Testis (tissue), 2 donors: ENCODE measurements at regions not wholly inside any gene's neighbourhood (a gene's known extent, or its start where the extent isn't known, plus 50 kb on each side); places are given as distances from the start of the nearest gene placed in this dataset.

Experiments used
- CTCF ChIP-seq, 3 experiments: fragments of 450-650 bp in 2 of 3; fragments of 200-600 bp in 1 of 3; sonication (generic) in 1 of 3; IDR thresholded peaks; one replicate each; pipeline ENCODE4 v1.5.1; 2016 to 2019; ENCODE audit warnings: antibody characterized with exemption in 3 of 3, mild to moderate bottlenecking in 2 of 3, moderate library complexity in 1 of 3
- POLR2A ChIP-seq: fragments of 450-650 bp; IDR thresholded peaks from one replicate; pipeline ENCODE4 v1.6.1; 2017; ENCODE audit warnings: antibody characterized with exemption, mild to moderate bottlenecking, moderate library complexity

DNA sequence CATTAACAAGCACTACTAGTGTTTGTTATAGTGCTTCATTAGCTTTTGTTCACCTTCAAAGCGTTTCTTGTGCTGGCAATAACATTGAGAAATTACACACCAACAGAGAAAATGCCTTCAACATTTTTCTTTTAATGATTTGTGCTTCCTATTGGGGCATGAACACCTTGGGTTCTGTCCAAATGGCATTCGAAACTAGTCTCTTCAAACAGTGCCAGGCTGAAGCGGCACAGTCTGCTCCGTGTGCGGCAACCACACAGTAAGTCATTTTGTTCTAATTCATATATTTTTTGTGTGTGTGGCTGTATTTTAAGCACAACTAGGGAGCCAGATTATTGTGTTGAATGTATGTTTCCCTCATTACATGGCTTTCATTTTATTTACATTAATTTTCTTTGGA is 414.7 kb upstream of the SGCD start:
- TF ChIP-seq CTCF (IDR thresholded peaks at IDR 0.05) (no peak), POLR2A (no peak)
